Neural progenitor cell (in vitro differentiated cells): ENCODE measurements at regions not wholly inside any gene's neighbourhood (a gene's known extent, or its start where the extent isn't known, plus 50 kb on each side); places are given as distances from the start of the nearest gene placed in this dataset.

Source experiments
- DNase-seq: peaks from one replicate; pipeline ENCODE4 v3.0.0-alpha.2; 2016; ENCODE audit warnings: low spot score
- H2AFZ ChIP-seq: fragments of 200-600 bp; sonication (generic); replicated peaks from 2 replicates; pipeline ENCODE4 v1.6.1; 2016; ENCODE audit warnings: antibody characterized with exemption
- H3F3A ChIP-seq: fragments of 200-600 bp; sonication (generic); 2 replicates; pipeline ENCODE4 v1.6.1; 2016; ENCODE audit warnings: antibody characterized with exemption, low read depth
- H3K27ac ChIP-seq: fragments of 200-600 bp; sonication (generic); 2 replicates; pipeline ENCODE4 v1.5.1; 2016; ENCODE audit warnings: mild to moderate bottlenecking
- H3K27me3 ChIP-seq: fragments of 200-600 bp; sonication (generic); 2 replicates; pipeline ENCODE4 v1.6.1; 2016; ENCODE audit warnings: mild to moderate bottlenecking, moderate library complexity
- H3K36me3 ChIP-seq: fragments of 200-600 bp; sonication (generic); 2 replicates; pipeline ENCODE4 v1.5.1; 2016
- H3K4me1 ChIP-seq: fragments of 200-600 bp; sonication (generic); 2 replicates; pipeline ENCODE4 v1.6.1; 2016; ENCODE audit warnings: mixed run types
- H3K4me2 ChIP-seq: fragments of 200-600 bp; sonication (generic); 2 replicates; pipeline ENCODE4 v1.6.1; 2016
- H3K4me3 ChIP-seq: fragments of 200-600 bp; sonication (generic); 2 replicates; pipeline ENCODE4 v1.5.1; 2016
- H3K79me2 ChIP-seq: fragments of 200-600 bp; sonication (generic); 2 replicates; pipeline ENCODE4 v1.6.1; 2016; ENCODE audit warnings: low read depth
- H3K9ac ChIP-seq: fragments of 200-600 bp; sonication (generic); 2 replicates; pipeline ENCODE4 v1.6.1; 2016
- H3K9me3 ChIP-seq: fragments of 200-600 bp; sonication (generic); 2 replicates; pipeline ENCODE4 v1.5.1; 2016; ENCODE audit warnings: low read depth
- H4K20me1 ChIP-seq: fragments of 200-600 bp; sonication (generic); 2 replicates; pipeline ENCODE4 v1.6.1; 2016; ENCODE audit warnings: low read depth
- H3K27ac Mint-ChIP-seq: 3 replicates; pipeline ENCODE4 v1.8.0; 2021; ENCODE audit warnings: mixed read lengths
- H3K27me3 Mint-ChIP-seq: 2 replicates; pipeline ENCODE4 v1.8.0; 2022; ENCODE audit warnings: low read depth, mild to moderate bottlenecking, inconsistent platforms, moderate library complexity, mixed read lengths; ENCODE audit not compliant: insufficient read depth
- H3K36me3 Mint-ChIP-seq: 3 replicates; pipeline ENCODE4 v1.8.0; 2021; ENCODE audit warnings: mixed read lengths
- H3K4me1 Mint-ChIP-seq: 3 replicates; pipeline ENCODE4 v1.8.0; 2021; ENCODE audit warnings: mixed read lengths
- H3K4me3 Mint-ChIP-seq: 3 replicates; pipeline ENCODE4 v1.8.0; 2021; ENCODE audit warnings: mild to moderate bottlenecking, moderate library complexity, mixed read lengths
- H3K9me3 Mint-ChIP-seq: 3 replicates; pipeline ENCODE4 v1.8.0; 2020; ENCODE audit warnings: mixed read lengths
- EZH2 ChIP-seq: fragments of 200-600 bp; sonication (generic); IDR thresholded peaks from 2 replicates; pipeline ENCODE4 v1.6.1; 2017; ENCODE audit warnings: antibody characterized with exemption, mild to moderate bottlenecking, moderate library complexity
- EZH2phosphoT487 ChIP-seq: fragments of 200-600 bp; sonication (generic); IDR thresholded peaks from 2 replicates; pipeline ENCODE4 v1.6.1; 2017; ENCODE audit warnings: antibody characterized with exemption
- TF ChIP-seq, protein P1 (sequence below): fragments of 200-600 bp; sonication (generic); IDR thresholded peaks from 2 replicates; pipeline ENCODE4 v1.5.1; 2017; ENCODE audit warnings: antibody characterized with exemption, mild to moderate bottlenecking

DNA sequence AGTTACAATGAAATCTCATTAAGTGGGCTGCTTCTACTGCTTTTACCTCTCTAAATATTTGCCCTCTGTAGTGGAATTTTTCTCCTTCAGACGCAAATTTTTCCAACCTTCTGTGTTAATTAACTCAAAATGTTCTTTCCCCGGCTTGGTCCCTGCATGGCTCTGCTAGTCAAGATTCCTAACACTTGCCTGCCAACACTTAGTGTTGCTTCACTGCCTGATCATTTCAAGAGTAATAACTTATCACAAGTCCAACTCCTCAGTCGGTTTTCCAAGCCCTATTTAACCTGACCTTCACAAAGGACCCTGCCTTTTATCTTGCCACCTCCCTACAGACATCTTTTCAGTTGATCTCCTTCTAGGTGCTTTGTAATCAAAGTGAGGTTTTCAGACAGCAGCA, 142.7 kb downstream of the HRH4 start:
- TF ChIP-seq EZH2, result no peak
- TF ChIP-seq, protein P1, sequence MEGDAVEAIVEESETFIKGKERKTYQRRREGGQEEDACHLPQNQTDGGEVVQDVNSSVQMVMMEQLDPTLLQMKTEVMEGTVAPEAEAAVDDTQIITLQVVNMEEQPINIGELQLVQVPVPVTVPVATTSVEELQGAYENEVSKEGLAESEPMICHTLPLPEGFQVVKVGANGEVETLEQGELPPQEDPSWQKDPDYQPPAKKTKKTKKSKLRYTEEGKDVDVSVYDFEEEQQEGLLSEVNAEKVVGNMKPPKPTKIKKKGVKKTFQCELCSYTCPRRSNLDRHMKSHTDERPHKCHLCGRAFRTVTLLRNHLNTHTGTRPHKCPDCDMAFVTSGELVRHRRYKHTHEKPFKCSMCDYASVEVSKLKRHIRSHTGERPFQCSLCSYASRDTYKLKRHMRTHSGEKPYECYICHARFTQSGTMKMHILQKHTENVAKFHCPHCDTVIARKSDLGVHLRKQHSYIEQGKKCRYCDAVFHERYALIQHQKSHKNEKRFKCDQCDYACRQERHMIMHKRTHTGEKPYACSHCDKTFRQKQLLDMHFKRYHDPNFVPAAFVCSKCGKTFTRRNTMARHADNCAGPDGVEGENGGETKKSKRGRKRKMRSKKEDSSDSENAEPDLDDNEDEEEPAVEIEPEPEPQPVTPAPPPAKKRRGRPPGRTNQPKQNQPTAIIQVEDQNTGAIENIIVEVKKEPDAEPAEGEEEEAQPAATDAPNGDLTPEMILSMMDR, result no peak
- no peaks in the 10 kb centered on the region for H3K9me3 Mint-ChIP-seq
- Histone ChIP-seq H3K27ac (no peak overlapping the region), H3F3A (no peaks in the 10 kb centered on the region), H3K9me3 (no peaks in the 10 kb centered on the region), H3K4me1 (peaks cover 11% of the 10 kb centered on the region), H3K9ac (no peak overlapping the region), H3K27me3 (no peaks in the 10 kb centered on the region), H3K79me2 (no peaks in the 10 kb centered on the region), H2AFZ (no peak overlapping the region), H3K4me2 (no peak overlapping the region), H4K20me1 (no peaks in the 10 kb centered on the region), H3K4me3 (no peak overlapping the region), H3K36me3 (no peaks in the 10 kb centered on the region)
- peaks cover 2% of the 10 kb centered on the region for H3K27me3 Mint-ChIP-seq
- peaks cover 35% of the 10 kb centered on the region for H3K4me1 Mint-ChIP-seq
- no peaks in the 10 kb centered on the region for H3K36me3 Mint-ChIP-seq
- no peak overlapping the region for H3K27ac Mint-ChIP-seq
- DNase-seq, result no peak
- no peak overlapping the region for H3K4me3 Mint-ChIP-seq

DNA sequence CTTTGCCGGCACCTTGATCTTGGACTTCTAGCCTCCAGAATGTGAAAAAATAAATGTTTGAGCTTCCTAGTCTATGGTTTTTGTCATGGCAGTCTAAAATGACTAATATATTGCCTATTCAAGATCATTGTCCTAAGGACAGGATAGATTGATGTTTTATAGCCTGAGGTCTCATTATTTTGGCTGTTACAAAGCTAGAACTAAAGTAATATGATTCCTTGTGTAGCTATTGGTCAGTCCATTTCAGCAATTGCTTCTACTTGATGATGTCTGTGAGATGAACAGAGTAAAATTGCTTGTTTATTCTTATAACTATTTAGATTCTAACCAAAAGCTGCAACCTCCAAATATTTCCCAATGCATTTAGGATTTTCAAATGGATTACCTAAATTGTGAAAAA, 145.0 kb downstream of the HRH4 start:
- Histone ChIP-seq H3K4me3 (no peak overlapping the region), H3K4me2 (no peak overlapping the region), H3K27me3 (no peaks in the 10 kb centered on the region), H3K9ac (no peak overlapping the region), H2AFZ (no peak overlapping the region), H3K79me2 (no peaks in the 10 kb centered on the region), H3K27ac (no peak overlapping the region), H3K36me3 (no peaks in the 10 kb centered on the region), H3F3A (no peaks in the 10 kb centered on the region), H3K9me3 (no peaks in the 10 kb centered on the region), H4K20me1 (no peaks in the 10 kb centered on the region), H3K4me1 (peaks cover 11% of the 10 kb centered on the region)
- H3K9me3 Mint-ChIP-seq, result no peaks in the 10 kb centered on the region
- H3K4me3 Mint-ChIP-seq, result no peak overlapping the region
- H3K27me3 Mint-ChIP-seq, result peaks cover 2% of the 10 kb centered on the region
- H3K4me1 Mint-ChIP-seq, result peaks cover 32% of the 10 kb centered on the region
- no peak for DNase-seq
- no peak for TF ChIP-seq EZH2phosphoT487
- TF ChIP-seq EZH2, result no peak
- TF ChIP-seq, protein P1, result no peak
- no peak overlapping the region for H3K27ac Mint-ChIP-seq
- H3K36me3 Mint-ChIP-seq, result no peaks in the 10 kb centered on the region

DNA sequence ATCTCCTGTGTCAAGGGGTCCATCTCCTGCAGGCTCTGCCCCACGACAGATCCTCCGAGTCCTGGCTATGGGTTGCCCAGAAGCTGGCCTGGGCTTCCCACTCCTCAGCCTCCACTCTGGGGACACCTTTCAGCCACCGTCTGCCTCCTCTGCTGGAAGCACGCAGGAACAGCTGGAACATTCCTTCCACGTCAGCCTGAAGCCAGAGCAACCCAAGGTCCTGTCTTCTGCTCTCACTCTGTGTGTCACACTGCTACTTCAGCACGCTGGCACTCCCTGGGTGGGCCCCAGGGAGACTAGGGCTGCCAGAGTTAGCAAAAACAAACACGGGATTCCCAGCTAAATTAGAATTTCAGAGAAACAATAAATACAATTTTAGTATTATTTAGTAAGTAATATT, 148.8 kb downstream of the HRH4 start:
- Histone ChIP-seq H3K36me3 (no peaks in the 10 kb centered on the region), H3K9me3 (no peaks in the 10 kb centered on the region), H2AFZ (no peak overlapping the region), H3K79me2 (no peaks in the 10 kb centered on the region), H3K4me2 (no peak overlapping the region), H3K9ac (no peak overlapping the region), H4K20me1 (no peaks in the 10 kb centered on the region), H3K4me3 (no peak overlapping the region), H3K27me3 (no peaks in the 10 kb centered on the region), H3K4me1 (no peaks in the 10 kb centered on the region), H3F3A (no peaks in the 10 kb centered on the region), H3K27ac (no peak overlapping the region)
- DNase-seq, result no peak
- Mint-ChIP-seq H3K36me3 (no peaks in the 10 kb centered on the region), H3K4me1 (peaks cover 3% of the 10 kb centered on the region), H3K9me3 (no peaks in the 10 kb centered on the region), H3K27me3 (peaks cover 4% of the 10 kb centered on the region), H3K4me3 (no peak overlapping the region), H3K27ac (no peak overlapping the region)
- no peak for TF ChIP-seq EZH2phosphoT487

DNA sequence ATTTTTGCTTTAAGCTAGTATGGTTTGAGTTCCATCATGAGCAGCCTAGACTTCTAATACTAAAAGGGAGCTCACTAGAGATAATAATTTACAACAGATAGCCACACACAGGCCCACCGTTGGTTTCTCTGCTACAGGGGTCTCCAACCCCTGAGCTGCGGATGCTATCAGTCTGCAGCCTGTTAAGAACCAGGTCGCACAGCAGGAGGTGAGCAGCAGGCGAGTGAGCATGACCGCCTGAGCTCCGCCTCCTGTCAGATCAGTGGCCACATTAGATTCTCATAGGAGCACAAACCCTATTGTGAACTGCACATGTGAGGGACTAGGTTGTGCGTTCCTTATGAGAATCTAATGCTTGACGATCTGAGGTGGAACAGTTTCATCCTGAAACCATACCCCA, 150.6 kb downstream of the HRH4 start:
- peaks cover 4% of the 10 kb centered on the region for H3K27me3 Mint-ChIP-seq
- Histone ChIP-seq H3K36me3 (no peaks in the 10 kb centered on the region), H3K4me2 (no peak overlapping the region), H3K79me2 (no peaks in the 10 kb centered on the region), H2AFZ (no peak overlapping the region), H3K27me3 (no peaks in the 10 kb centered on the region), H4K20me1 (no peaks in the 10 kb centered on the region), H3K27ac (no peak overlapping the region), H3F3A (no peaks in the 10 kb centered on the region), H3K4me1 (no peaks in the 10 kb centered on the region), H3K4me3 (no peak overlapping the region), H3K9ac (no peak overlapping the region), H3K9me3 (no peaks in the 10 kb centered on the region)
- TF ChIP-seq EZH2, result no peak
- TF ChIP-seq, protein P1, result no peak
- TF ChIP-seq EZH2phosphoT487, result no peak
- peak; percentile 24 for DNase-seq
- H3K4me3 Mint-ChIP-seq, result no peak overlapping the region
- H3K27ac Mint-ChIP-seq, result no peak overlapping the region
- no peaks in the 10 kb centered on the region for H3K36me3 Mint-ChIP-seq
- H3K9me3 Mint-ChIP-seq, result peaks cover 5% of the 10 kb centered on the region
- H3K4me1 Mint-ChIP-seq, result peaks cover 3% of the 10 kb centered on the region
